GM18517 (cell line): ENCODE measurements at regions not wholly inside any gene's neighbourhood (a gene's known extent, or its start where the extent isn't known, plus 50 kb on each side); places are given as distances from the start of the nearest gene placed in this dataset.

Experiments
- ATAC-seq: cut with Tn5 transposase; IDR thresholded peaks from one replicate; pipeline ENCODE4 v1.9.1; 2021; ENCODE audit warnings: mild to moderate bottlenecking, moderate library complexity; ENCODE audit not compliant: unreplicated experiment

DNA sequence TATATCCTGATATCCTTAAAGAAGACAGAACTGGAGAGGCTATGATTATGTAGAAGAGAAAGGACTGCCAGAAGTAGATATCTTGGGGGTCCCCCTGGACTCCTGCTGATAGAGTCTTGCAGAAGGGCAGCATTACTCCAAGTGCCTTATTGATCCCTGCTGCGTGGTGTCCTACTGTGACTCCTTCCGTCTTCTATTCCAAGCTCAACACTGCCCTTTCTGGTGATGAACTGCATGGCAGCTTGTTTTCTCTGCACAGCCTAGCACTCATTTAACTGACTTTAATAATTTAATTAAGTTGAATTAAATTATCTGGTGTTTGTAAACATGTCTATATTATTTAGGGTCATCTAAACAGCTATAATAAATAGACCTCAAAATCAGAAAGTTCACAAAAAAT is 194.1 kb upstream of the DSEL start:
- ATAC-seq, result no peak

DNA sequence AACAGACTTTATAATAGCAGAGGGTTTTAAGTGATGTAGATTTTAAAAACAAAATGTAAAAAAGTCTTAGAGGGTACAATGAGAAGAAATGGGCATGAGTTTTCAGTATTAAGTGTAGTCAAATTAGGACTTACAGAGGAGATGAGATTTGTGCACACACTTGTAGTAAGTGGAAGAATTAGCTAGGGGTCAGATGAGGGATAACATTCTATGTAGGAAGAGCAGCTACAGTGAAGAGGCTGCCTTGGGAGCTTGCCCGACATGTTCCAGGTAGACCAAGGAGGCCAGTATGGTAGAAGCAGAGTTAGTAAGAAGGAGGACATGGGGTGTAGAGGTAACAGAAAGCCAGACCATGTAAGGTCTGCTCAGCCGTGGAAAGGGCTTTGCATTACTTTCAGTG is 189.2 kb upstream of the DSEL start:
- ATAC-seq, result no peak

GRCh38 chr18:67695684-67696083 is 179.2 kb upstream of the DSEL start:
- no peak for ATAC-seq

DNA sequence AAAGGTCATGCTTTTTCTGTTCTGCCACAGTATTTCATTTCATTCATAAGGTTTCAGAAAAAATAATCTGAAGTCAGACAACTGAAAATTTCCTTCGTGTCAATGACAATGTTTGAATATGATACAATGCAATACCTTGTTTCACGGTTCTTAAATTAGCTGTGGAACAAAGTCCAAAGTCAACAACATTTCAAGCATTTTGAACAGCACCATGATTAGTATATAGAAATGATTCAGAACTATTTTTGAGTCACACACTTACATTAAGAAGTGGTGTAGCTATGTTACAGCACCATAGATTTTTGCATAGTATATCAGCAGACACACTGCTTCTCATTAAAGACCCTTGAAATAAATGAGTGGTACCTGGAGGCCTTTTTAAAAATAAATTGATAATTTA is 178.3 kb upstream of the DSEL start:
- ATAC-seq, result no peak

GRCh38 chr18:67692811-67693210 is 176.3 kb upstream of the DSEL start:
- ATAC-seq, result no peak

DNA sequence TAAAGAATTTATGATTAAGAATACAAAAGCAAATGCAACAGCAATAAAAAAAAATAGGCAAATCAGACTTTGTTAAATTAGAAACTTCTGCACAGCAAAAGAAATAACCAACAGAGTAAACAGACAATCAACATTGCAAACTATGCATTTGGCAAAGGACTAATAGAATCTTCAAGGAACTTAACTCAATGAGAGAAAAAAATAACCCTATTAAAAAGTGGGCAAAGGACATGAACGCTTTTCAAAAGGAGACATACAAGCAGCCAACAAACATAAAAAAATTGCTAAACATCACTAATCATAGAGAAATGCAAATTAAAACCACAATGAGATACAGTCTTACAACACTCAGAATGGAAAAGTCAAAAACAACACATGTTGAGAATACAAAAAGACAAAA is 166.0 kb upstream of the DSEL start:
- no peak for ATAC-seq

DNA sequence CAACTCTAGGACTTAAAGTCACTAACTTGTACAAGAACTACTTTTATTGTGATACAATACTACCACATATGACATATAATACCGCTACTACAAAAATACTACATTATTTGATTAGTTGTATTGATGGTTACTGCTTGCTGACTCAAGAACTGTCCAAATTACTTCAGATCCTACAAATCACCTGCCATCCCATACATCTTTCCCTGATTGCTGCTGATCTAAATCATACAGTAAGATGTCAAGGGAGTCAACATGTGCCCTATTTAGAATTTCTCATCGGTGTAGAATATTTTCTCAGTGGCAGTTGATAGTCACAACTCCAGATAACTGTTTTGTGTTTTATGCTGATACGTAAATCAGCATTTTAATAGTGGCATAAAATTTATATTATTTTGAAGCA is 161.0 kb upstream of the DSEL start:
- ATAC-seq, result no peak

- no peak for ATAC-seq
These were observed 156.2 kb upstream of the DSEL start for GRCh38 chr18:67672716-67673115.

DNA sequence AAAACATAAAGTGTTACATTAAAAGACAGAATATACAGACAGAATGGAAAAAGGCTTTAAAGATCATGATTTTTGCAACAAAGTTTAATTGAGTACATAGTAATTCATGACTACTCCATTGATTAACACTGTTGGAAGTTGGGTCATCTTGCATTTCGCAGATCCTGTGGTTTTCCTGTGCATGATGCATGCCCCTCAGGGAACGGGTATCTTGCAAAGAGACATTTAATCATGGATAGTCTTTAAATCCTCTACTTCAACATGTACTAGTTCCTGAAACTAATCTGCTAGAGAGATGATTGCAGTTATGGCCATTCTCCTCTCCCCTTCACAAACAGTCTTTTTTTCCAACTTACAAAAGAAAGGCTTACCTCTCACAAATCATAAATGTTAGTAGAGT is 155.6 kb upstream of the DSEL start:
- ATAC-seq, result no peak

- no peak for ATAC-seq
These were observed 153.6 kb upstream of the DSEL start for GRCh38 chr18:67670024-67670543.

GRCh38 chr18:67665266-67665665 is 148.7 kb upstream of the DSEL start:
- ATAC-seq, result no peak

- ATAC-seq, result no peak
These were observed 146.5 kb upstream of the DSEL start for GRCh38 chr18:67662996-67663395.

DNA sequence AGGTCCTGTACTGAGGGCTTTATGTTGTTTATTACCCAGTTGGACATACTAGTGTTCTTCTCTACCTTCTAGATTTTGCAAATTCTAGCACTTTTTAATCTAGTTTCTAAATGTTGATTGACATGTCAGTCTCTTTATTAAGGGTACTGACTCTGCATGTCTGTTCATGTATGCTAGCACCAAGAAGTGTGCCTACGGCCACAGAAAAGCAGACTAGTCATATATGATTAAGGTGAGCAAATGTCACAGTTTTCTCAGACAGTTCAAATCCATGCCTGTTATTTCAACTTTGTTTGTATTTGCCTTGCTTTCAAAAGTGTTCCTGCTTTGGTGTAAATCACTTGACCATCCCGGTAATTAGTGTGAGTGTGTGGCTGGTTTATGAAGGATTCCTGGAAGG is 145.0 kb upstream of the DSEL start:
- ATAC-seq, result no peak

DNA sequence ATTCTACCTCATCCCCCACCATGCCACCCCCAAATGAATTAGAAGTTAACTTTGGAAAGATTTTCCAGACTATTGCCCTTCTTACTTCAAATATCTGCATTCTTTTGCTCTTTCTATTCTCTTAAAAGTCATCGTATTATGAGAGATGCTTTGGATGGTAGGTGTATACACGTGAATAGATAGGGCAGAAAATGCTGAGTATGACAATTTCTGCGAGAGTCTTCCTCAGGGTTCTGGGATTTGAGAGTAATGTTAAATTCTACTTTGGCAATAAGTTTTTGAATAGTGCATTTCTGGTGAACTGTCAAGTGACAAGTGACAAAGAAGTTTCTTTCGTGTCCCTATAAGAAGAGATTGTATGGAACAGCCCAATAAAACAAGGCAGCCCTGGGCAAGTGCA is 137.6 kb upstream of the DSEL start:
- no peak for ATAC-seq

GRCh38 chr18:67652288-67652687 is 135.8 kb upstream of the DSEL start:
- ATAC-seq, result no peak

GRCh38 chr18:67651438-67651837 is 134.9 kb upstream of the DSEL start:
- no peak for ATAC-seq

DNA sequence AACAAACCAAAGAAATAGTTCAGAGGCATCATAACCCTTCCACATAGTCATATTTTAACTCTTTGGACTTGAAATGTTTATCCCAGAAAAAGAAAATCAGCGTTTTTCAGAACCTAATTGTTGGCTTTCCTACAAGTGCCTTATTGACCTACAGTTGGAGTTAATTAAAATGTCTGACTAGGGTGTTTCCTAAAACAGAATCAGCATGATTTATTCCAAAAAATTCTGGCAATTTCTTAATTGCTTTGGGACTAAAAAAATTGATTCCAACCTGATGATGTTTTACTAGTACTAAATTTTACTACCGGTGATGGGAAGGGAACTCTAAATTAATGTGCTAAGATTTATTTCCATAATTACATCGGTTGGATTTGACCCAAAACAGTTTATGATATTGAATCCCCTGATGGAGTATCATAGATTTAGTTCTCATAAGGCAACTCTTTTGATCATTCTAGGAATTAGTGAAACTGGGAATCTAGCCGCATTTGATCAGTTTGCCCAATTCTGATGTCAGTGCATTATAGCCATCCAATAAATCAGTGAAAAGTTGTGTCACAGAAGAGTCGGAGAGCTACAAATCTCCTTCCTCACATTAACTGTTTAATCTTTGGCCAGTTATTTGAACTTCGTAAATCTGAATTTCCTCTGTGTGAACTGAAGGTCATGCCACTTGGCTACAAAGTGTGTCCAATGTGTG is 134.3 kb upstream of the DSEL start:
- ATAC-seq, result no peak

- ATAC-seq, result no peak
These were observed 130.4 kb upstream of the DSEL start for GRCh38 chr18:67646890-67647289.

DNA sequence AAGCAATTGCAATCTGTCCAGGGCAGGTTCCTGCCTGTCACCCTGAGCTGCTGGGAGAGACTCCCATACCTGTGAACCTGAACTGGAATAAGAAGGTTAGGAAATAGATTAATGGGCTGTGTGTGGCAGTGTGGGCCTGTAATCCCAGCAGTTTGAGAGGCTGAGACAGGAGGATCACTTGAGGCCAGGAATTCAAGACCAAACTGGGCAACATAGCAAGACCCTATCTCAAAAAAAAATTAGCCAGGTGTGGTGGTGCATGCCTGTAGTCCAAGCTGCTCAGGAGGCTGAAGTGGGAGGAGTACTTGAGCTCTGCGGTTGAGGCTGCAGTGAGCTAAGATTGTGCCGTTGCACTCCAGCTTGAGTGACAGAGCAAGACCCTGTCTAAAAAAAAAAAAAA is 127.7 kb upstream of the DSEL start:
- ATAC-seq, result no peak

DNA sequence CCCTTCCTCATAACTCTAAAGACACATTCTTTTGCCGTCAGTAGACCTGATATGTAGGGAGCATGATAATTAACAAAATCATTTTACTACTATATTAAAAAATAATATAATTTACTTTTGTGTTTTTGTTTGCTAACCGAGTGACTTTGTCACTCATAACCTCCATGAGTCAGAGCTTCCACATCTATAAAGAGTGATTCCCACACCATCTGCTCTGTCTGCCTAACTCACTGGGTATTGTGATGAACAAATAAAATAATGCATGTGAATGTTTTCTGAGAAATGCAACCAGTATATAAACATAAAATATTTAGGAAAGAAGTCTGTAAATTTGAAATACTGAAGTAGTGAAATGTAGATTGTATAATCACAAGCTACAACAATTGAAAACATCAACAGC is 123.4 kb upstream of the DSEL start:
- ATAC-seq, result no peak

DNA sequence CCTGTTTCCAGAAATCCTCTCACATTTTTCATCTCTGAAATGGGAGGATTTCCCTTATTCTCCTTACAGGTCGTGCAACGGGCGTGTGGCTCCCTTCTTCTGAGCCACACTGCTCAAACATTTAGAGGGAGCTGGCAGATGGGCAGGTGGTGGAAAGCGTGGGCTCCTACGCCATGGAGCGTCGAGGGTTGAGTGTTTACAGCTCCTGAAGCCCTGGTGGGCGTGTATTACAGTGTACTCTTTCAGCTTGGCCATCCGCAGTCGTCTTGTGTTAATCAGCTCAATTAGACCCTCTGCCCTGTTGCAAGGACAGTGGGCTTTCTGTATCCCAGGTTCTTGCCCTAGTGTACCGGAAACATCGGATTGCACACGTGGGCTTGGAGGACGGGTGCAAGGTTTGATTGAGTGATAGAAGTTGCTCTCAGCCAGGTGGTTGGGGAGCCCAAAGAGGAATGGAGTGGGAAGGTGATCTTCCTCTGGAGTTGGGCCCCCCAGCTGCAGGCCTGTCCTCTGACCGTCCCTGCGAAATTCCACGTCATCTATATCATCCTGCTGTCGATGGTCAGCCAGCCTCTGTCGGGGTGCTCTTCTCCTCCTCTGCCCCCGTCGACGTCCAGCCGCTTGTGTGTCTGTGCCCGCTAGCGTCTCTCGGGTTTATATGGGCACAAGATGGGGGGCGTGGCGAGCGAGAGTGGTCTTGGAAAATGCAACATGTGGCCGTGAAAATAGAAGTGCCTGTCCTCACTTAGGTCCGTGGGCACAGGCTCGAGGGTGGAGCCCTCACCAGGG is 120.3 kb upstream of the DSEL start:
- no peak for ATAC-seq

GRCh38 chr18:67634631-67635338 is 118.3 kb upstream of the DSEL start:
- no peak for ATAC-seq
